ENCODE measurements at regions not wholly inside any gene's neighbourhood (a gene's known extent, or its start where the extent isn't known, plus 50 kb on each side); places are given as distances from the start of the nearest gene placed in this dataset.

DNA sequence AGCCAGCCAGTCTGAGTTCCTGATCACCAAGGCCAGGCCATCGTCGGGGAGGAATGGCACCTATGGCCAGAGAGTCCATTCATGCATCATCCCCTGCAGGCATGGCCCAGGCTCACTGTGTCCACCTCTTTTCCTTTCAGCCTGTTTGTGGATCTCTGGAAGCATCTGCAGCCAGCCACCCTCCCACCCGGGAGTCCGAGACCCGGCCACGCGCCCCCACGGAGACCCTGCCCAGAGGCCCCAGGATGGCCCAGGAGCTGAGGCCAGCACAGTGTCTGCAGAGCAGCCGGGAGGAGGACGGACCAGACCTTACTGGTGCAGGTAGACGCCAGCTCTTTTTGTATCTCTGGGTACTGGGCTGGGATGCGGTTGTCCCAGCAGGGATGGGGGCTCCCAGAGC lies 245.1 kb upstream of the CIBAR2 start:
- Mint-ChIP-seq H3K4me1 (peaks cover 63% of the 10 kb centered on the region), H3K9me3 (peaks cover 12% of the 10 kb centered on the region), H3K4me3 (no peak overlapping the region), H3K27me3 (ENCODE audit: low read depth, poor library complexity) (peaks cover 23% of the 10 kb centered on the region), H3K36me3 (ENCODE audit: low read depth) (peaks cover 6% of the 10 kb centered on the region), H3K27ac (no peak overlapping the region)
- no peak for TF ChIP-seq CTCF (IDR thresholded peaks at IDR 0.05)
- no peak for DNase-seq

- Mint-ChIP-seq H3K4me3 (no peak overlapping the region), H3K4me1 (peaks cover 59% of the 10 kb centered on the region), H3K27me3 (ENCODE audit: low read depth, poor library complexity) (peaks cover 30% of the 10 kb centered on the region), H3K9me3 (peaks cover 10% of the 10 kb centered on the region), H3K36me3 (ENCODE audit: low read depth) (peaks cover 6% of the 10 kb centered on the region), H3K27ac (no peak overlapping the region)
- no peak for DNase-seq
- no peak for TF ChIP-seq CTCF (IDR thresholded peaks at IDR 0.05)
Observed at GRCh38 chr16:85357924-85358505, 245.7 kb upstream of the CIBAR2 start.

DNA sequence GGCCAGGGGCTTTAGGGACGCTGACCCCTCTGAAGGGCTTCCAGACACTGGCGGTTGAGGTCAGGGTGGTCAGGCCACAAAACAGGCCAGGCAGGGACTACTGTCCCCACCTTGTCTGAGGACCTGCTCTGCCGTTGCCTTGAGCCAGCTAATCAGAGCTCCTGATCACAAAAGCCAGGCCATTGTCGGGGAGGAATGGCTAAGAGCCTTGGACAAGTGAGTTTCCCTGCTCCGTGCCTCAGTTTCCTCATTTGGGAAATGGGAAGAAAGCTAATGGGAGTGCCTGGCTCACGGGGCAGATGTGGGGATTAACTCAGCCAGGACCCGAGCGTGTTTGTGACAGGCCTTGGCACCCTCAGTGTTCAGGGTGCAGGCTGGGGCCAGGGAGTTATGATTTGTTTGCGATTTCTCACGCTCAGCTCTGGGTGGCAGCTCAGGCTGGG lies 246.5 kb upstream of the CIBAR2 start:
- Mint-ChIP-seq H3K36me3 (ENCODE audit: low read depth) (peaks cover 6% of the 10 kb centered on the region), H3K27me3 (ENCODE audit: low read depth, poor library complexity) (peaks cover 31% of the 10 kb centered on the region), H3K9me3 (peaks cover 7% of the 10 kb centered on the region), H3K4me3 (no peak overlapping the region), H3K4me1 (peaks cover 52% of the 10 kb centered on the region), H3K27ac (no peak overlapping the region)
- TF ChIP-seq CTCF (IDR thresholded peaks at IDR 0.05) = no peak
- DNase-seq = no peak

GRCh38 chr16:85359147-85359822 lies 247.0 kb upstream of the CIBAR2 start:
- no peak for DNase-seq
- Mint-ChIP-seq H3K27me3 (ENCODE audit: low read depth, poor library complexity) (peaks cover 27% of the 10 kb centered on the region), H3K9me3 (peaks cover 7% of the 10 kb centered on the region), H3K27ac (no peak overlapping the region), H3K36me3 (ENCODE audit: low read depth) (peaks cover under 1% of the 10 kb centered on the region), H3K4me3 (no peak overlapping the region), H3K4me1 (peaks cover 46% of the 10 kb centered on the region)
- TF ChIP-seq CTCF (IDR thresholded peaks at IDR 0.05) = no peak

DNA sequence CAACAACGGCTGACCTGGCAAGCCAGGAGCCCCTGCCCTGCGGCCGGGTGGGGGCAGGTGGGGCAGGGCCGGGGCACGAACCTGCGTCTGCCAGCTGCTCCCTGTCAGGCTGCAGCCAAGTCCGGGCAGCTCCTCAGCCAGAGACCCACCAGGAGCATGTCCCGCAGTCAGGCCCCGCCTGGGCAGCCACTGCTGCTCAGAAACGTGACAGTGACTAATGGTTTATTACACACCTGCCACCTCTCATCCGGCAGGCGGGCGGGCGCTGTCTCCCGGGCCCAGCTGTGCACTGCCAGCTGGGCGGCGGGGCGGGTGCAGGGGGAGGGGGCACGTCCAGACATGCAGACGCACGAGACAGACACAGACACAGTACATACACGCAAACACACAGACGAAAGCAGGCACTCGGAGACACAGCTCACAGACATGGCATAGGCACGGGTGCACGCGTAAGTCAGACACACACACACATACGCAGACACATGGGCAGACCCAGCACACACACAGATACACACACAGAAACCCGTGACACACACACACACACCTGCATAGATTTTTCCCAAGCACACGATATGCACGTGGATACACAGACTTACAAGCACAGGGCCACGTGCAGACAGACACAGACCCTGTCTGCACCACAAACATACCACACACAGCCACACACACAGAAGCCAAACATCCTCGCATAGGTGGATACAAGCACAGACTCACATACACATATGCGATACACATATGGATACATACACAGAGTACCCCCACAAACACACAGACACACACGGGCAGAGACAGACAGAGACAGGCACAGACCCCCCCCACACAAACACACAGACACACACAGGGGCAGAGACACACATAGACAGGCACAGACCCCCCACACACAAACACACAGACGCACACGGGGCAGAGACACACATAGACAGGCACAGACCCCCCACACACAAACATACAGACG lies 248.3 kb upstream of the CIBAR2 start:
- H3K9me3 Mint-ChIP-seq = peaks cover 10% of the 10 kb centered on the region
- no peak for TF ChIP-seq CTCF (IDR thresholded peaks at IDR 0.05)
- peaks cover 44% of the 10 kb centered on the region for H3K4me1 Mint-ChIP-seq
- no peak overlapping the region for H3K27ac Mint-ChIP-seq
- peak; percentile 37 for DNase-seq
- no peak overlapping the region for H3K4me3 Mint-ChIP-seq
- H3K27me3 Mint-ChIP-seq (ENCODE audit: low read depth, poor library complexity) = peaks cover 37% of the 10 kb centered on the region
- no peaks in the 10 kb centered on the region for H3K36me3 Mint-ChIP-seq (ENCODE audit: low read depth)

Data from nephron progenitor cell (in vitro differentiated cells).